Stimulated activated effector memory CD8-positive, alpha-beta T cell treated with anti-CD3 and anti-CD28 coated beads, Interleukin-12 subunit alpha, Interleukin-12 subunit beta, amount 100 ng/mL, for 72 hours (primary cell): ENCODE measurements at regions not wholly inside any gene's neighbourhood (a gene's known extent, or its start where the extent isn't known, plus 50 kb on each side); places are given as distances from the start of the nearest gene placed in this dataset.
"Not testable (repeated sequence)": the region's sequence is repeated elsewhere in the genome, so short reads cannot be mapped to it uniquely, and the experiment has no call there.

Experiments used
- ATAC-seq: fragments of 150-1000 bp; cut with Tn5 transposase; 2 replicates; pipeline ENCODE4 v1.10.0; 2021
- DNase-seq, 2 donors: peaks; one replicate each; pipeline ENCODE4 v3.0.0; 2021 to 2022; ENCODE audit warnings: low spot score in 2 of 2
- H3K27ac Mint-ChIP-seq: one replicate; pipeline ENCODE4 v1.8.0; 2022; ENCODE audit warnings: mild to moderate bottlenecking, mixed read lengths
- H3K36me3 Mint-ChIP-seq: one replicate; pipeline ENCODE4 v1.8.0; 2022; ENCODE audit warnings: mild to moderate bottlenecking, mixed read lengths
- H3K4me1 Mint-ChIP-seq: one replicate; pipeline ENCODE4 v1.8.0; 2022; ENCODE audit warnings: mixed read lengths
- H3K4me3 Mint-ChIP-seq: one replicate; pipeline ENCODE4 v1.8.0; 2022; ENCODE audit warnings: mild to moderate bottlenecking, mixed read lengths
- H3K9me3 Mint-ChIP-seq: one replicate; pipeline ENCODE4 v1.8.0; 2022; ENCODE audit warnings: mixed read lengths

GRCh38 chr5:102670224-102670836 is 84.8 kb upstream of the PAM start:
- no peaks in the 10 kb centered on the region for H3K9me3 Mint-ChIP-seq
- DNase-seq (no peak), ATAC-seq (no peak)
- no peaks in the 10 kb centered on the region for H3K4me1 Mint-ChIP-seq
- no peak overlapping the region for H3K4me3 Mint-ChIP-seq
- H3K27ac Mint-ChIP-seq = no peak overlapping the region
- no peaks in the 10 kb centered on the region for H3K36me3 Mint-ChIP-seq

GRCh38 chr5:102671033-102671734 is 83.9 kb upstream of the PAM start:
- not testable (repeated sequence) for ATAC-seq, H3K9me3 Mint-ChIP-seq, H3K4me1 Mint-ChIP-seq, H3K27ac Mint-ChIP-seq, DNase-seq, H3K36me3 Mint-ChIP-seq, H3K4me3 Mint-ChIP-seq

GRCh38 chr5:102678267-102679058 is 76.6 kb upstream of the PAM start:
- H3K36me3 Mint-ChIP-seq = no peaks in the 10 kb centered on the region
- ATAC-seq (no peak), DNase-seq (no peak)
- no peak overlapping the region for H3K27ac Mint-ChIP-seq
- H3K4me1 Mint-ChIP-seq = no peaks in the 10 kb centered on the region
- H3K4me3 Mint-ChIP-seq = no peak overlapping the region
- no peaks in the 10 kb centered on the region for H3K9me3 Mint-ChIP-seq

GRCh38 chr5:102681403-102681983 is 73.6 kb upstream of the PAM start:
- ATAC-seq = peak; percentile 77

GRCh38 chr5:102682101-102682647 is 72.9 kb upstream of the PAM start:
- Mint-ChIP-seq H3K27ac (no peak overlapping the region), H3K4me3 (no peak overlapping the region), H3K4me1 (no peaks in the 10 kb centered on the region), H3K9me3 (no peaks in the 10 kb centered on the region), H3K36me3 (no peaks in the 10 kb centered on the region)
- ATAC-seq (no peak), DNase-seq (no peak)

More at GRCh38 chr5:102681403-102681983, 73.6 kb upstream of the PAM start:
- Mint-ChIP-seq H3K27ac (no peak overlapping the region), H3K4me1 (no peaks in the 10 kb centered on the region), H3K9me3 (no peaks in the 10 kb centered on the region), H3K4me3 (no peak overlapping the region), H3K36me3 (no peaks in the 10 kb centered on the region)
- DNase-seq = peak; percentile 36 to 73

- not testable (repeated sequence) for H3K9me3 Mint-ChIP-seq, DNase-seq, H3K4me1 Mint-ChIP-seq, H3K36me3 Mint-ChIP-seq, H3K4me3 Mint-ChIP-seq, ATAC-seq, H3K27ac Mint-ChIP-seq
Observed at GRCh38 chr5:102688076-102688475, 67.0 kb upstream of the PAM start.

- not testable (repeated sequence) for ATAC-seq, H3K9me3 Mint-ChIP-seq, DNase-seq, H3K4me1 Mint-ChIP-seq, H3K36me3 Mint-ChIP-seq, H3K27ac Mint-ChIP-seq, H3K4me3 Mint-ChIP-seq
Observed at GRCh38 chr5:102688581-102689342, 66.3 kb upstream of the PAM start.

GRCh38 chr5:102690910-102691309 is 64.2 kb upstream of the PAM start:
- H3K36me3 Mint-ChIP-seq = no peaks in the 10 kb centered on the region

GRCh38 chr5:102691434-102691833 is 63.7 kb upstream of the PAM start:
- DNase-seq = no peak
- Mint-ChIP-seq H3K9me3 (no peaks in the 10 kb centered on the region), H3K27ac (no peak overlapping the region), H3K4me3 (no peak overlapping the region), H3K36me3 (no peaks in the 10 kb centered on the region), H3K4me1 (no peaks in the 10 kb centered on the region)
- ATAC-seq = no peak

More at GRCh38 chr5:102690910-102691309, 64.2 kb upstream of the PAM start:
- no peaks in the 10 kb centered on the region for H3K9me3 Mint-ChIP-seq
- H3K27ac Mint-ChIP-seq = no peak overlapping the region
- no peak for DNase-seq
- no peaks in the 10 kb centered on the region for H3K4me1 Mint-ChIP-seq
- no peak for ATAC-seq
- no peak overlapping the region for H3K4me3 Mint-ChIP-seq

GRCh38 chr5:102700120-102700831 is 54.8 kb upstream of the PAM start:
- Mint-ChIP-seq H3K27ac (no peak overlapping the region), H3K9me3 (no peaks in the 10 kb centered on the region), H3K4me3 (no peak overlapping the region), H3K4me1 (no peaks in the 10 kb centered on the region), H3K36me3 (no peaks in the 10 kb centered on the region)
- no peak for DNase-seq
- ATAC-seq = no peak

GRCh38 chr5:102700916-102701315 is 54.2 kb upstream of the PAM start:
- DNase-seq = no peak
- no peaks in the 10 kb centered on the region for H3K9me3 Mint-ChIP-seq
- H3K27ac Mint-ChIP-seq = no peak overlapping the region
- no peaks in the 10 kb centered on the region for H3K4me1 Mint-ChIP-seq
- no peaks in the 10 kb centered on the region for H3K36me3 Mint-ChIP-seq
- no peak for ATAC-seq
- H3K4me3 Mint-ChIP-seq = no peak overlapping the region

GRCh38 chr5:102701748-102702147 is 53.4 kb upstream of the PAM start:
- Mint-ChIP-seq H3K4me3 (no peak overlapping the region), H3K4me1 (no peaks in the 10 kb centered on the region), H3K27ac (no peak overlapping the region), H3K9me3 (no peaks in the 10 kb centered on the region), H3K36me3 (no peaks in the 10 kb centered on the region)
- DNase-seq = no peak
- no peak for ATAC-seq
